Skeletal muscle cell (primary cell): ENCODE measurements at regions not wholly inside any gene's neighbourhood (a gene's known extent, or its start where the extent isn't known, plus 50 kb on each side); places are given as distances from the start of the nearest gene placed in this dataset.
"Not testable (repeated sequence)": the region's sequence is repeated elsewhere in the genome, so short reads cannot be mapped to it uniquely, and the experiment has no call there.

Experiments used
- DNase-seq: peaks from one replicate; pipeline ENCODE4 v3.0.0-alpha.2; 2010; ENCODE audit warnings: low read depth
- H3K4me3 ChIP-seq: 2 replicates; pipeline ENCODE4 v1.5.1; 2011; ENCODE audit warnings: low read depth, mild to moderate bottlenecking, control low read depth, low read length, moderate library complexity

GRCh38 chr3:80701349-80701748, 933.6 kb upstream of the ROBO1 start:
- H3K4me3 ChIP-seq = no peak overlapping the region
- no peak for DNase-seq

- DNase-seq = no peak
- no peak overlapping the region for H3K4me3 ChIP-seq
Observed at GRCh38 chr3:80697291-80697690, 929.5 kb upstream of the ROBO1 start.

GRCh38 chr3:80696280-80696679, 928.5 kb upstream of the ROBO1 start:
- DNase-seq = no peak
- no peak overlapping the region for H3K4me3 ChIP-seq

GRCh38 chr3:80688814-80689213, 921.0 kb upstream of the ROBO1 start:
- no peak overlapping the region for H3K4me3 ChIP-seq
- peak; percentile 5 for DNase-seq

- H3K4me3 ChIP-seq = no peak overlapping the region
- no peak for DNase-seq
Observed at GRCh38 chr3:80682951-80683350, 915.2 kb upstream of the ROBO1 start.

- no peak overlapping the region for H3K4me3 ChIP-seq
Observed at GRCh38 chr3:80682235-80682634, 914.4 kb upstream of the ROBO1 start.

GRCh38 chr3:80677796-80678195, 910.0 kb upstream of the ROBO1 start:
- H3K4me3 ChIP-seq = no peak overlapping the region
- peak; percentile 39 for DNase-seq

More at GRCh38 chr3:80682235-80682634, 914.4 kb upstream of the ROBO1 start:
- no peak for DNase-seq

GRCh38 chr3:80676866-80677265, 909.1 kb upstream of the ROBO1 start:
- no peak for DNase-seq
- no peak overlapping the region for H3K4me3 ChIP-seq

GRCh38 chr3:80676261-80676660, 908.5 kb upstream of the ROBO1 start:
- H3K4me3 ChIP-seq = no peak overlapping the region
- no peak for DNase-seq

- no peak for DNase-seq
- H3K4me3 ChIP-seq = no peak overlapping the region
Observed at GRCh38 chr3:80675790-80676189, 908.0 kb upstream of the ROBO1 start.

- DNase-seq = no peak
- H3K4me3 ChIP-seq = no peak overlapping the region
Observed at GRCh38 chr3:80668600-80669294, 900.9 kb upstream of the ROBO1 start.

- DNase-seq = no peak
- no peak overlapping the region for H3K4me3 ChIP-seq
Observed at GRCh38 chr3:80668100-80668499, 900.3 kb upstream of the ROBO1 start.

GRCh38 chr3:80663426-80663825, 895.6 kb upstream of the ROBO1 start:
- H3K4me3 ChIP-seq = no peak overlapping the region
- no peak for DNase-seq

GRCh38 chr3:80655216-80655615, 887.4 kb upstream of the ROBO1 start:
- no peak overlapping the region for H3K4me3 ChIP-seq

GRCh38 chr3:80649170-80649569, 881.4 kb upstream of the ROBO1 start:
- H3K4me3 ChIP-seq = no peak overlapping the region
- DNase-seq = no peak

More at GRCh38 chr3:80655216-80655615, 887.4 kb upstream of the ROBO1 start:
- DNase-seq = no peak

- DNase-seq = no peak
- H3K4me3 ChIP-seq = no peak overlapping the region
Observed at GRCh38 chr3:80643421-80643820, 875.6 kb upstream of the ROBO1 start.

- DNase-seq = no peak
Observed at GRCh38 chr3:80618295-80619256, 850.8 kb upstream of the ROBO1 start.

GRCh38 chr3:80612366-80612765, 844.6 kb upstream of the ROBO1 start:
- no peak for DNase-seq

More at GRCh38 chr3:80618295-80619256, 850.8 kb upstream of the ROBO1 start:
- no peak overlapping the region for H3K4me3 ChIP-seq

GRCh38 chr3:80608072-80608471, 840.3 kb upstream of the ROBO1 start:
- DNase-seq, H3K4me3 ChIP-seq: not testable (repeated sequence)

More at GRCh38 chr3:80612366-80612765, 844.6 kb upstream of the ROBO1 start:
- H3K4me3 ChIP-seq = no peak overlapping the region

- DNase-seq = no peak
- no peak overlapping the region for H3K4me3 ChIP-seq
Observed at GRCh38 chr3:80606073-80606472, 838.3 kb upstream of the ROBO1 start.
